HG03521 (cell line): ENCODE measurements at regions not wholly inside any gene's neighbourhood (a gene's known extent, or its start where the extent isn't known, plus 50 kb on each side); places are given as distances from the start of the nearest gene placed in this dataset.

Experiments used
- ATAC-seq: cut with Tn5 transposase; IDR thresholded peaks from one replicate; pipeline ENCODE4 v1.9.1; 2021; ENCODE audit warnings: mild to moderate bottlenecking, moderate library complexity; ENCODE audit not compliant: unreplicated experiment

- ATAC-seq, result no peak
These were observed 498.3 kb downstream of the BUD13 start for GRCh38 chr11:116274521-116274920.

DNA sequence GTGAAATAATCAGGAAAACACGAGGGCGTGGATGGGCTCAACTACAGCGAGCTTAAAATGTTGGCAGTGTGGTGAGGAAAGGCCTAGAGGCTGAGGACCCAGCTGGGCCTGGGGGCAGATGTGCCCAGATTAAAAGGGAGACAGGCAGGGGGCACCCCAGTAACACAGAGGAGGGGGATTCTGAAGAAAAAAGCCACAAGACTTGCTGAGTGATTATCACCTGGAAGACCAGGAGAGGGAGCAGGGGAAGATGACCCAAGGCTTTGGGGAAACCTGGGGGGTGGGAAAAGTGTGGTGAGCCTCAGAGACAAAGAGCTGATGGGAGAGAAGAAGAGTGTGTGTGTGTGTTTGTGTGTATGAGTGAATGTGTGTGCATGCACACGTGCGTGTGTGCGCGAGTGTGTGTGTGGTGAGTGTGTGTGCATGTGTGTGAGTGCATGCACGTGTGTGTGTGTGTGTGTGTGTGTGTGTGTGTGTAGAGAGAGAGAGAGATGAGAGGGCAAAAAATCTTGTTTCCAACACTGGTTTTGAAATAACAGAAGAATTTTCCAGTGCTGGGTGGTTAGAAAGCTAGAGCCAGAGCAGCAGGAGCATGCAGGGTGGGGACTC is 500.5 kb downstream of the BUD13 start:
- no peak for ATAC-seq

- ATAC-seq, result no peak
These were observed 501.3 kb downstream of the BUD13 start for GRCh38 chr11:116271479-116271878.

DNA sequence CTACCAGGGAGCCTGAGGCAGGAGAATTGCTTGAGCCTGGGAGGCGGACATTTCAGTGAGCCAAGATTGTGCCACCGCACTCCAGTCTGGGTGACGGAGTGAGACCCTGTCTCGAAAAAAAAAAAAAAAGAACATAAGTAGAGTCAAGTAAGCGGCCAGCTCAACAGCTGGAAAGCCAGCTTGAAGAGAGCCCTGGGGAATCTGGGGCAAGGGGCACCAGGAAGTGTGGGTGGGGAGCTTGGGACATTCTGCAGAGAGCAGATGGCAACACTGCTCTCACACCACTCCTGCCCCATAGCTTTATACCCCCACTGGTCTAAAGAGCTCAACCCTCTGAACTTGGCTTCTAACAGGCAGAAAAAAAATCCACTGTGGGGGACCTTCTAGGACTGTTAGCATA is 505.6 kb downstream of the BUD13 start:
- no peak for ATAC-seq

DNA sequence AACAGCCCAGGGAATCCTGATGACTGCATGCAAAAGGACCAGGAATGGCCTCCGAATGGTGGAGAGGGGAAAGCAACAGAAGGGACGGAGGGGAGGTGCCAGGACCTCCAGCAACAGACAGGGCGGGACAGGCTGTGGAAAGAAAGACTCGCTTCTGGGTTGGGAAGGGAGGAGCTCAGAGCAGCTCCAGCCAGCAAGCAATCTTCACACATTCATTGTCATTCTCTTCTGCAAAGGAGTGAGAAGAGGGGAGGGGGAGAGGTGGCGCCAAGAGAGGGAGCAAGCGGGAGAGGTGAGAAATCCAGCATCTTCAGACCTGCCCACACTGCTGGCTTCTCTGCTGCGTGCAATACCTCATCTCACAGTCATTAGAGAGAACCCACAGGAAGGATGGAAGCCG is 509.0 kb downstream of the BUD13 start:
- ATAC-seq, result no peak

DNA sequence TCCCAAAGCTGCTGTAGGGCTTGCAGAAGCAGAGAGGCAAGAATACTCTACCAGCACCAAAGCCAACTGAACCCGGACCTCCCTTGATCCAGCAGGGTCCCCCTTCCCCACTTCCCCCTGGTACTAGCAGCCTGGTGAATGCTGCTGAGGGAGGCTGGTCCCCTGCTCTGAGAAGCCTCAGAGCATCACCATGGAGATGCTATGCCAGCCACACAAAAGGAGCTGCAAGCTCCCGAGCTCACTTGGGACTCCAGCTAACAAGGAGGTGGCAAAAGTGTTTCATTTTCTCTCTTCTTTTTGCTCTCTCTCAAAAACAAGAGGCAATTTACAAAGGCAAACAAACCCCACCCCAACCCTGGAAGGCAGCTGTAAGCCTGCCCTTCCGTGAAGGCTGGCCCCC is 509.8 kb downstream of the BUD13 start:
- no peak for ATAC-seq

- no peak for ATAC-seq
These were observed 510.4 kb downstream of the BUD13 start for GRCh38 chr11:116262370-116262769.

DNA sequence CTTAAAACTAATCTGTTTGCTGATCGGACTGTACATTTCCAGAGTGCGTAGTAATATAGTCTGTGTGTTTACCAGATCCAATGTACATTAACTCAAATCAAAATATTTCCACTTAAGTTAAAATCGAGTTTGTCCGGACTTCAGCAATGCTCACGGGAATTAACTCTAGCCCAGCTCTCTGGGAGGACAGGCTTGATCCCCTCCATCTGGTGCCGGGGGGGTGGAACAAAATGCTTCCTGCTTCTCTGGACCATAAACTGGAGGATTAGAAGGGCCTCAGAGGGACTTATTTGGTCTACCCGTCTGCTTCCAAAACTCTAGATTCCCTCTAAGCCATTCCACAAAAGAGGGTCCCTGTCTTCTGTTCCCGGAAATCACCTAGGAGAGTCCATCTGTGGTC is 511.2 kb downstream of the BUD13 start:
- no peak for ATAC-seq

DNA sequence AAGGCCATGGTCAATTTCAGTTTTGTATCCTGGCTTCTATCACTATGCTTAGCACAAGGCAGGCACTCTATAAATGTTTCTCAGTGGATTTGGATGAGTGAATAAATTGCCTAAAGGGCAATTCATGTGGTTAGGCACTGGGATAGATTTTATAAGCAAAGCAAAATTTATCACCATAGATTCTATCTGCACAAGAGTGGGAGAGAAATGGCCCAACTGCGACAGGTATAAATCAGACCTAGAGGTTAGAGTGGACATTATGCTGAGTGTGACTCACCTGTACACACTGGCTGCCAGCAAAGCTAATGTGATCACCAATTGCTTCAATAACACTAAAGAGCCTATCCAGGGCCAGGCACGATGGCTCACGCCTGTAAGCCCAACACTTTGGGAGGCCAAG is 514.0 kb downstream of the BUD13 start:
- ATAC-seq, result no peak

GRCh38 chr11:116257883-116258282 is 514.9 kb downstream of the BUD13 start:
- no peak for ATAC-seq

GRCh38 chr11:116257092-116257491 is 515.7 kb downstream of the BUD13 start:
- no peak for ATAC-seq

GRCh38 chr11:116256215-116256614 is 516.6 kb downstream of the BUD13 start:
- ATAC-seq, result no peak

DNA sequence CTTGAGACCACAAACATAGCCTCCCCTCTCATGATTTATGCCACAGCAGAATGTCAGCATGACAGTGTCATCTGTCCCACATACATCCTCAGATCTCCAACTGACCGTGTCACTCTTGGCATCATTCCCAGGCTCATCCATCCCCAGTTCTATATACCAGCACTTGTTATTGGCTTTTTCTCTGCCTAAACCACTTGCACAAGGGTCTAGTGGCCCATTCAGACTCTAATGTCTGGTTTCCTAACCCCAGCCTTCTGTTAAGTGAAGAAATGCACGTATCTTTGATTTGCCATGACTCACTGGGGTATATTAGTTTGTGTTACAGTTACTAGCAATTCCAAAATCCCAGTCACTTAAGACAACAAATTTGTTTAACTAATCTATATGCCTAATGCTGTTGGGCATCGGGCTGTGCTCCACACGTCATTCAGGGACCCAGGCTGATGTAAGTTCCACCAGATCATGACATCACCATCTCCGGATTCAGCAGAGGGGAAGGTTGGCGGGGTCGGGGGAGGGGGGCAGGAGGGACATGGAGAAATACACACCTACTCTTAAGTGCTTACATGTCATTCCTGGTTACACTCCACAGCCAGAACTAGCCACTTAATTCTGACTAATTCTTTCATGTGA is 517.4 kb downstream of the BUD13 start:
- no peak for ATAC-seq

GRCh38 chr11:116250155-116250554 is 522.6 kb downstream of the BUD13 start:
- no peak for ATAC-seq

DNA sequence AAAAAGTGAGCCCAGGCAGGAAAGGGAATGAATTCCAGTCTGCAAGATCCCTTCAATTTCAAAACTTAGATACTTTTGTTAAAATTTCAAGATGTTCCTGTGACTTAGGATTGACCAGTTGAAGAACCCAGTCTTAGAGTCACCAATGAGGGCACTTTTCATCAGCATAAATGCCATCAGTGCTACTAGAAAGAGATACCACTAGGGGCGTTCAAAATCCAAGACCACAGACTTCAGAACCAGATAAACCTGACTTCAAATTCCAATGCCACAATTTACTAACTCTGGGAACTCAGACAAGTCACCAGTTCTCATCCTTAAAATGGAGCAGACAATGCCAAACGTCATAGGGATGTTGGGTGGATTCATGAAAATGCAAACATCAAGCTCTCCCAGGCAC is 523.2 kb downstream of the BUD13 start:
- ATAC-seq, result no peak

- ATAC-seq, result no peak
These were observed 527.9 kb downstream of the BUD13 start for GRCh38 chr11:116244889-116245288.

DNA sequence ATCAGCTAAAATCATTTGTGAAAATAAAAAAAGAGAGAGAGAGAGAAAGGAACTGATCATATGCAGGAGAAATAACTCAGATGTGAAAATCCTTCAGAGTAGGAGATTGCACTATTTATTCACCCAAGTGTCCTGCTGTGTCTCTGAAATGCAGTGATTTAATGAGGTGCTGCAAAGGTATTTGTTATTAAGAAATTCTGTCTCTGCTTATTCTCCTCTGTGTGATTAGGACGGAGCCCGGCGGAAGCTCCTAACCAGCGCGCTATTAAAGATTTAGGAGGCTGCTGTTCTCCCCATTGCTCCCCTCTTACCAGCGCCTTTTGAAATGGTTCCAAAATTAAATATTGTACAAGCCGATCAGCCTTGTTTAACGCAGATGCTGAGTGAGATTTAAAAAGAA is 528.3 kb downstream of the BUD13 start:
- no peak for ATAC-seq

DNA sequence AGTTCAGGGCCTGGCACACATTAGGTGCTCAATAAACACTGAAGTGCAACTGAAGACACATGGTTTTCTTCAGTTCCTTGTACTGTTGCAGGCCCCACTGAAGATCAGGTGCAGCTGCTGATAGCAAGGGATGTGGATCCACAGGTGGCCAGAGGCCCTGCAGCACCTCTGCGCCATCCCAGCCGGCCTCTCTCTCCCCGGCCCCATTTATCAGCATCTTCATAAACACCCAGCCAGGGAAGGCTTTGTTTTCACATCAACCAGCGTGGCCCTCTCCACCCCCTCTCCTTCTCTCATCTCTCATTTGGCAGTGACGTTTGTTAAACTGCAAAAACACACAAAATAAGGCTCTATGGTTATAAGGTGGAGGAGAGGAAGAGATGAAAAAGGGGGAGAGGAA is 528.8 kb downstream of the BUD13 start:
- ATAC-seq, result no peak

- ATAC-seq, result no peak
These were observed 530.8 kb downstream of the BUD13 start for GRCh38 chr11:116242006-116242405.

DNA sequence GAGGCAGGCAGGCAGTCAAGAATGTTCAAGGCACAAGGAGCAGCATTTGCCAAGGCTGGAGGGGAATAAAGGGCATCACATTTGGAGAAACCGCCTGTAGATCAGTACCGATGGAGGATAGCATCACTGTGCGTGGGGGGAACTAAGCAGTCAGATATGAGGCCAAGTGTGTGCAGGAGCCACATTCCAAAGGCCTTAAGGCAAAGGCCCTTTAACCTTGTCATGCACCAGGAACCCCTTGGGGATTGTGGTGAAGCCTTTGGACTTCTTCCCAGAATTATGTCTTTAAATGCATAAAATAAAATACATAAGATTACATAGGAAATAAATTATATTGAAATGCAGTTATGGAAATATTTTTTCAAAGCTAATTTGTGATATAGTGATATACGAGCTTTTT is 532.1 kb downstream of the BUD13 start:
- no peak for ATAC-seq

DNA sequence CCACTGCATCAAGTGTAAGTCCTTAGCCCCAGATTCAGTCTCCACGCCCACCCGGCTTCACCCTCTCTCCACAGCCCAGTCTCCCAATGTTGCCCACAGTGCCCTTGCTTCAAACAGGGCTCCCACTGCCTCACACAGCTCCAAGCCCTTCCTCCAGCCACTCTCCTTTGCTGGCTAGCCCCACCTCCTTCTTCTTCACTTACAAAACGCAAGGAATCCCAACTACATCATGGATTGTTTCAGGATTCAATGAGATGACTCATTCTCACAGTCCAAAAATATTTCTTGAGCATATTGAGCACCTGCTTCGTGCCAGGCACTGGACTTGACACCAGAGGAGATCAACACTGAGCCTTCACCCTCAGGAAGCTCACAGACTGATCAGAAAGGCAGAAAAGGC is 533.5 kb downstream of the BUD13 start:
- no peak for ATAC-seq

DNA sequence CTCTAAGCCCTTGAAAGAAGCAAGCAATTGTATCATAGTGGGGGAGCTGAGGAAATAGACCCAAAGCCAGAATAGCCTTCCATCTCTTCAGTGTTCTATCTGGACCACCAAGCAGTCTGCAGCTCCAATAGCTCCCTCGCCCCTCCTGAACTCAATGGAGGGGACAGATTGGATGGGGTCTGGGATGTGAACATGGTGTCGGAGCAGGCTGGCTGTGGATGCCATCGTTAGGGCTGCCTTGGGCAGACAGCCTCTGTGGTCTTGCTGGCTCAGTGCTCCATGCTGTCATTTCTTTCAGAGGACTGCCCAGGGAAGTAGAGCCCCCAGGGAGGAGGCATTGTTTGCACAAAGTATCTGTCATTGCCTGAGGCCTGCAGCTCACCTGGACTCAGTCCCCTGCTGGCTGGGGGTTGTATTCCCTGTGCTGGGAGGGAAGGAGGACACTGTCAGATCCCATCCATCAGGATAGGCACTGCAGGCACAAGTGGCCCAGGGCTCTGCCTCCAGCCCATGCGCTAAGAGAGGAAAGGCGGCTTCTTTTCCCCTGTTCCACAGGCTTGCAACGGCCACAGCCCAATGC is 537.7 kb downstream of the BUD13 start:
- ATAC-seq, result no peak

- ATAC-seq, result no peak
These were observed 539.2 kb downstream of the BUD13 start for GRCh38 chr11:116233561-116233960.
